Hematopoietic multipotent progenitor cell treated with erythropoietin and hydrocortisone succinate and interleukin-3 and kit ligand, for 8 days (in vitro differentiated cells): ENCODE measurements at regions not wholly inside any gene's neighbourhood (a gene's known extent, or its start where the extent isn't known, plus 50 kb on each side); places are given as distances from the start of the nearest gene placed in this dataset.

Source experiments
- DNase-seq: peaks from one replicate; pipeline ENCODE4 v3.0.0-alpha.2; 2015

GRCh38 chr11:119489087-119489486 is 66.1 kb upstream of the THY1 start:
- no peak for DNase-seq

DNA sequence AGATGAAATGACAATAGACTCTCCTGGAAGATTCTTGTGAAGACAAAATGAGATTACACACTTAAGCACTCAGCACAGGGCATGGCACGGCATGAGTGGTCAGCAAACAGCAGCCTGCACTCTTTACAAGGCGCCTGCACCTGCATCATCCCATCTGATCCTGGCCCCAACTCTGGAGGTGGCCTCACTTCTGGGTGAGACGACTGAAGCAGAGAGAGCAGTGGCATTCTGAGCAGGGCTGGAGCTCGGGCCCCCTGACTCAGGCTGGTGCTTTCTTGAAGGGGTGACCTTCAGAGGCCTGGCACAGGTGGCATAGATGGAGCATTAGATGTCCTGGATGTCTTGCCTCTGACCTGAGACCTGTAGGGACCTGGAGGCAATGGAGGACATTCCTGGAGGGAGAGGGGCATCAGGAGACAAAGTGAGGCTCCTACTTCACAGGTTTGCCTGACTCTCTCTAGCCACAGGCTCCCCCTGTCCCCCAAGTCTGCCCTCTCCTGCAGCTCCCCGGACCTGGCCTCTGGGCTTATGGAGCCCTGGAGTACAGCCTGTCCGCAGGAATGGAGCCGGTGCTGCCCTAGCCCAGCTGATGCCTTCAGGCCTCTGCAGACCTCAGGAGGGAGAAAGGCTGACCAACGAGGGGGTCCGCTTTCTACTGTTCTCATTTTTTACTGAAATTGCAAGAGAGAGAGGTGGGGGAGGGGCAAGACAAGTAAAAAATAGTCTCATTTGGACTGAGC is 65.5 kb upstream of the THY1 start:
- no peak for DNase-seq

DNA sequence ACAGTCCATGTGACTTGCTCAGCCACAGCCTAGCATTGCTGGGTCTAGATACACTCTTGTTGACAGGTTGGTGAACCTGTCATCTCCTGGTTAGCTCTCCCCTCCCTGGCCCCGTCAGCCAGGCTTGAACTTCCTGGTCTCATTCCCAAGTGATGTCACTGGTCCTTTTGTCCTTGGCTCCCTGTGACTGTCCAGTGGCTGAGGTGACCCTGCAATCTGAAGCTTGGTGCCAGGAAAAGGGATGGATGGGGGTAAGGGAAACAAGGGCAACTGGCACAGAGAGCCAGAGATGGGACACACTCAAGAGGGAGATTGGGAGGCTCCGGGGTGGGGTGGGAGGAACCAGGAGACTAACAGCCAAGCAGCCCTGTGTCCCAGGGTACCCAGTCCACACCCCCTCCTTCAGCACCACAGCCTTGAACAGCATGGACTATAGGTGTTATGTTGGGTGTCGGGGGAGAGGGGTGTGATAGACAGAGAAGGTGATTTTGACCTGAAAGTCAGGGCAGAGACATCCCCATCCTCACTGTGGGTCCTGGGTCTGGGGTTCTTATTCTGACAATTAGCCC is 63.8 kb upstream of the THY1 start:
- DNase-seq = no peak

GRCh38 chr11:119486016-119486415 is 63.0 kb upstream of the THY1 start:
- DNase-seq = no peak

DNA sequence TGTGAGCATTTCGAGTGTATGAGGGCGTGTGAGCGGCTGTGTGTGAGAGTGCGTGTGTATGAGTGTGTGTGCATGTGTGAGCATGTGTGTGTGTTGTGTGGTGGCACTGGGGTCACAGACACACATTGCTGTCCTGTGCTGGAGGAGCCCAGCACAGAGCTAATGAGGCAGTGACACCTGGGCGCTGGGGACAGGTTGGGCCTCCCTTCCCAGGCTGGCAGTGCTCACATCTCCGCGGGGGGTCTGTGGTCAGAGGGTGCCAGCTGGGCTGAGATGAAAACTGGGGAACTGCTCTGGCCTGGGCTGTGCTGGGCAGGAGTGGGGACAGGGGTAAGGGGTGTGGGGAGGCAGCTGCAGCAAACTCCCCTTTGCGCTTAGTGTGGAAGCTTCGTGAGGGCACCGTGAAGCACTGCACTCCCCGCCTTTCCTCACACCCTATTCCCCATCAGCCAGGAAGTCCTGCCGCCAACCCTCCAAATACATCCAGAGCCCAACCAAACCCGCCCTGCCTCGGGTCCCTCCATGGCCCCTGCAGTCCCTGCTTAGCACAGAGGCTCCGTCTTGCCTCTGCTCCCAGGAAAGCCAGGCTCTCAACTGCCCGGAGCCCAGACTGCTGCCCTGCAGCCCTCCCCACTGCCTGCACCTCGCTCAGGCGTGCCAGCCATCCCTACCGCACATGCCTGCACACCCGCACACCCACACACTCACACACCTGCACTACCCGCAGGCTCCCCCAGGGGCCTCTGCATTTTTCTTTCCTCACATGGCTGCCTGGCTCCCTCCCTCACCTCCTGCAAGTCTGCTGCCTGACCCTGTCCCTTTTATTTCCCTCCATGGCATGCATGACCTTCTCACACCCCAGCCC is 62.0 kb upstream of the THY1 start:
- DNase-seq = no peak

- no peak for DNase-seq
Observed at GRCh38 chr11:119483881-119484371, 61.0 kb upstream of the THY1 start.

DNA sequence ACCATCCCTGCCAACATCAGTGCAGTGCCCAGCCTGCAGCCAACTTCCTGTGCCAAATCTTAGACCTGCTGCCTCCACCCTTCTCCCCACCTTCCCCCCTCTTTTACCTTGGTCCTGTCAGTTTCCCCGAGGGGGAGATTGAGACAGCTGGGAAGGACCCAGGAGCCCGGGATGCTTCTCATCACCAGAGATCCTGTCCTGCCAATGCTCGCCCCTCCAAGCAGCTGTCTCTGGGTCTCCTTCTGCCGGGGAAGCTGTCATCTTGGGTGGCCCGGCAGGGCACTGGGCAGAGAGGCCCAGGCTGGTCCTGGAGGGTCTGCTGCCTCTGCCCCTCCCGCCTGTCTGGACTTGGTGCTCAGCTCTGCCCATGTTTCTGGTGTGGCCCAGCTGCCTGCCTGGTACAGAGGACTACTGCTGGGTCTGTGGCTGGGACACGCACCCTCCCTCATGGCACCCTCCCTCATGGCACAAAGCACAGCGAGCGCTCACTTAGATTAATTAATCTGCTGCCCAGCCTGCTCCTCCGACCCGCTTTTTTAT is 60.4 kb upstream of the THY1 start:
- no peak for DNase-seq

GRCh38 chr11:119482521-119483011 is 59.6 kb upstream of the THY1 start:
- no peak for DNase-seq

DNA sequence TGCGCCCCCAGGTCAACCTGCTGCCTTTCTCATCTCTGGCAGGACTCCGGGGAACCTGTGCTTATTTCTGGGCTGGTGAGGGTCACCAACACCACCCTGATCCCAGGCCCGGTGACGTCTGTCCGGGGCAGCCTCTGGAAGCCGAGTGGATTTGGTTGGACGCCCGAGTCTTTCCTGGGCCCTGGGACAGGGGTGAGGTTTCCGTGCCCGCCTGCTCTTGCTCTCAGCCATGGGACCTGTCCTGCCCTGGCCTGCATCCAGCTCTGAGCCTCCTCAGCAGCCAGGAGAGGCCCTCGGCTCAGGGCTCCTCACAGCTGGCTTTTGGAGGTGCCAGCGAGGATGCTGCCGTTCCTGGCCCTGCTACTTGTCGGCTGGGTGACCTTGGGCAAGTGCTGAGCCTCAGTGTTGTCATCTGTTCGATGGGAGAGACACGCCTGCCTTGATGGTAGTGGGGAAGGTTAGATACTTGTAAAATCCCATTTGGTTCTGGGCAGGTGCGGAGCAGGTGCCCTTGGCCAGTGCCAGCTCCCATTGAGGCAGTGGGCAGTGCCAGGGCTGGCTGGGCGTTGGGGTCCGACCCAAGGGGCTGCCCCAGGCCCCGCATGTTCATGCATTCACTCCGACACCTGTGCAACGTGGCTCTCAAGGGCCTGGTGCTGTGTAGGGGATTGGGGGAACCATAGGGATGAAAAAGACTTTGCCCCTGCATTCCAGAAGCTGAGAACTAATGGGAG is 58.9 kb upstream of the THY1 start:
- DNase-seq = no peak

DNA sequence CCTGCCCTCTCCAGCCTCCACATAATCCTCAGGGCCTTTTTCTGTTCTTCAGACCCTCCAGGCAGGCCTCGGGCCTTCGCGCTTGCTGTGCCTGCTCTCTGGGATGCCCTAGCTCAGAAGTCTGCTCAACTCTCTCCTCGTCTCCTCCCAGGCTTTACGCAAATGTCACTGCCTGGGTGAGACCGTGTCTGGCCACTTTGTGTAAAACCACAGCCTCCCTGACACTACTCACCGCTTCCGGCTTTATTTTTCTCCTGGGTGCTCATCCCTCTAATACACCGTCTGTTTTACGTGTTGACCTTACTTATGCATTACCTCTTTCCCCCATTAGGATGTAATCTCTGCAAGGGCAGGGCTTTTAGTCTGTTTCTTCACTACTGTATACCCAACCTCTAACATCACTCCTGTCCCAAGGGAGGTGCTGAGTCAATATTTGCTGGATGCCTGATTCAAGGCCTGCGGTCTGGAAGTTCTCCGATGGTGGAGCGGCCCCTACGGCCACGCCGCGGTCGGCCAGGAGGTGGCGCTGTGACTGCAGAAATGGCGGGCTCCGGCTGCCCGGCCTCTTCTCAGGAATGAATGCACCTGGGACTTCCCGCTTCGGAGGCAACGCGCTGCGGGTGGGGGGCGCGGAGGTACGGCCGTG is 58.2 kb upstream of the THY1 start:
- DNase-seq = peak; percentile 39

DNA sequence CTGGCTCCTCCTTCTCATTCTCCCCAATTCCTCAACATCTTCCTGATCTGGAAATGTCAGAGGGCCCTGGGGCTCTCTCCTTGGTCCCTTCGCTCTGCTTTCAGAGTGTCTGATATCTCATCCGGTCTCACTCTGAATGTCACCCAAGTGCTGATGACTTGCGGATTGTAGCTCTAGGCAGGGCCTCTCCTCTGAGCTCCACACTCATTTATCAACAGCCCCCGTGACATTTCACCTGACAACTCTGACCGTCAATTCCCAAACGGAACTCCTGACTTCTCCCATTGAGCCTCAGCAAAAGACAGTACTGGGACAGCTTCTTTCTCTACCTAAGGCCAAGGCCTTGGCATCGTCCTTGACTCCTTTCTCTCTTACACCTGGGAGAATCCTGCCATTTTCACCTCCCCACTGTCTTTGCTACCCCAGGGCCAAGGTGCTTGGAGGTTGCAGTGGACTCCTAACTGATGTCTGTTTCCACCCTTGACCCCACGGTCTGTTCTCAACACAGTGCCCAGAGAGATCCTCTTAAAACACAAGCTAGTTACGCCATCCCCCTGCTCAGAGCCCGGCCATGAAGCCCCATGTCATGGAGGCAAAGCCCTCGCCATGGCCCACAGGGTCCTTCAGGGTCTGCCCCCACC is 57.5 kb upstream of the THY1 start:
- no peak for DNase-seq

DNA sequence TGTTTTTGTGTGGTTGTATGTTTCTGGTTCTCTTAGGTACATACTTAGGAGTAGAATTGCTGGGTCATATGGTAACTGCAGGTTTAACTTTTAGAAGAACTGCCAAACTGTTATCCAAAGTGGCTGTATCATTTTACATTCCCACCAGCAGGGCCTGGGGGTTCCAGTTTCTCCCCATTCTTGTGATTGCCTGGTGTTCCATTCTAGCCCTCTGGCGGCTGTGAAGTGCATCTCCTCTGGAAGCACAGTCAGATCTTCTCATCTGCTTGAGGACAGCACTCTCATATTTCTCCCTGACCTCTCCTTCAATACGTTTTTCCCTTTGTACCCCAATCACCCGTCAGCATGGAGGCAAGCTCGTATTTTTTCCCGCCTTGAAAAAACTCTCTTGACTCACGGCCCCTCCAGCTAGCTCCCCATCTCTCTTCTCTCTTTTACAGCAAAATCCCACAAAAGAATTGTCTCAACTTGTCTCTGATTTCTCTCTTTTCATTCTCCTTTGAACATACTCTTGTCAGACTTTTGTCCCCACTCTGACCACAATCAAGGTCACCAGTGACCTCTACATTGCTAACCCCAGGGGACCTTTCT is 56.8 kb upstream of the THY1 start:
- peak; percentile 26 for DNase-seq

DNA sequence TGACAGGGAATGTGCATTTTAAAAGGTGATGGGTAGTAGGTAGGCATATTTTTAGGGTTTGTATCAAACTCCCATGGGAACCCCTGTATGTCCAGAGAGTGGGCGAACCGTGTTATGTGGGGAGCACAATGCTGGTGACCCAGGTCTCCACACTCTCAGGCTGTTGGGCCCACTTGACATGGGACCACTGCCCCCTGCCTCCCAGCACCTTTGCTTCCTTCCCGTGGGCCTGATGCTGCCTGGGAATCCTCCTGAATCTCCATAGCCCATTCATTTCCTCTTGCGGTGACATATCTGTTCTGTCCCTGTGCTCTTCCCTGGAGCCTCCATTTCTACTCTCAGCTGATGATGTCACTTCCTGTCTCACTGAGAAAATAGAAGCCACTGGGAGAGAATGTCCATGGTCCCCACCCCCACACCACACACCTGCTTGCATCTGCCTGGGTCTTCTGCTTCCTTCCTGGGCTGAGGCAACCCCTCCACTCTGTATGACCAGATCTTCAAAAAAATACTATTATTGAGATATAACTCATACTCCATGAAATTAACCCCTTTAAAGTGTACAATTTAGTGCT is 55.8 kb upstream of the THY1 start:
- no peak for DNase-seq

DNA sequence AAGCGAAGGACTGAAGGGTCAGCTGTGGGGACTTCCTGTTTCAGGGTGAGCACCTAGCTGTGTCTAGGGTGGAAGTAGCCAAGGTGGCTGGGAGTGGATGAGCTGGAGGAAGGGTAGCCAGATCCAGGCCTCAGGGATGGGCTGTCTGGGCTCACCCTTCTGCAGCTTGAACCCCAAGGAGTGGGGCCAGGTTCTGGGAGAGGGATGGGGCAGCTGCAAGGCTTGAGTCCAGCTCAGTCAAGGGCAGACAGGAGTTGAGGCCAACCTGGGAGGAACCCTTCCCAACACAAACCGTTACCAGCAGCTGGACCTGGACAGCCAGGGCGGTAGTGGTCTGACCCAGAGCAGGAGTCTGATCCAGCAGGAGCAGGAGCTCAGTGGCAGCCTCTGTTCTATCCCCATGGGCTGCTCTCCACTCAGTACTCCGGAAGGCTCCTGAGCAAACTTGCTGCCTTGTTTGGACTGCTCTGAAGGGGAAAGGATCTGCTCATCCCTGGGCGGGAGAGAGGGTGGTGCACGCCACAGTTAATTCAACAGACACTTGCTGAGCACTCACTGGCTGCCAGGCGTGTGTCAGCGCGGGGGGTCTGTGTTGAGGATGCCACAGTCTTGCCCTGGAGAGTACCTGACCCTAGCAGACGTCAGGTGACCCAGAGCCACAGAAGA is 53.8 kb upstream of the THY1 start:
- DNase-seq = no peak

DNA sequence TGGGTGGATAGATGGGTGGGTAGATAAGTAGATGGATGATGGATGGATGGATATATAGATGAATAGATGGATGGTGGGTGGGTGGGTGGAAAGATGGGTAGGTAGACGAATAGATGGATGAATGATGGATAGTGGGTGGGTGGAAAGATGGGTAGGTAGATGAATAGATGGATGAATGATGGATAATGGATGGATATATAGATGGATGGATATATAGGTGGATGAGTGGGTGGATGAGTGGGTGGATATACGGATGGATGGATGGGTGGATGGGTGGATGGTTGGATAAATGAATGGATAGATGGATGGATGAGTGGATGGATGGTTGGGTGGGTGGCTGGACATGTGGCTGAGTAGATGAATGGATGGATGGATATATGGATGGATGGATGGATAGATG is 53.1 kb upstream of the THY1 start:
- no peak for DNase-seq

DNA sequence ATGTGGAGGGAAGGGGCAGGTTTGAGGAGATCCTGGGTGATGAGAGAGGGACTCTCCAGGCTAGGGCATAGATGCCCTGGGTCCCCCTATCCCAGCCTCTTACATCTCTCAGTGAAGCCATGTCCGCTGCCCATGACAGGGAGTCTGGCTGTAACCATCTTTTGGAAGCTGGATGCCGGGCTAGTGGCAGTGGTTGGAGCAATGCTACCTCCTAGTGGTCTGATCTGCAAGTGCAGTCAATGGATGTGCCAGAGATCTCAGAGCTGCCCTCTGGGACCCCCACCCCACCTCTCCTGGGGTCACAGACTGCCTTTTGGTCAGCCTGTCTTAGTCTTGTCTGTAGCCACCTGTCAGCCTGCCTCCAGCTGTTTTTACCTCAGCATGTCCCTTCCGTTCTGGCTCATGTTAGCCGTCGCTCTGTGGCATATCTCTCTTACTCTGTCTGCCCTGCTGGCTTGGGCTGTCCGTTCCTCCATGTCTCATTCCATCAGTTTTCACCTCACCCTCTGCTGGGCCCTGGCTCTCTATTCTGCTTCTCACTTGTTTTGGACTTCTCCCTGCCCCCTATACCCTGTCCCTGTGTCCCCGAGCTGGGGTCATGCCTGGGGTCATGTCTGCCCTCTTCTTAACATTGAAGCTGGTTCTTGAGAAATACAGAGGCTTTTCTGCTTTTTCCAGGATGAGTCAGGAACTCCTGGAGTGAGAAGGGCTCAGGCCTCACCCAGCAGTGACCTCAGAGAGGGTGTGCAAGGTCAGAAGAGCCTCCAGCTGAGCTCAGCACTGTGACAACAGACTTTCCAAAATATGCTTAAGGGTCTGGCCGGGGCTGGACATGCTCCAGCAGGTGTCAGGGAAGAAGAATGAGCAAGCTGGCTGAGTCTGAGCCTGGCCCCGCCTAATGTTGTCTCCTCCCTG is 52.0 kb upstream of the THY1 start:
- DNase-seq = peak; percentile 56

DNA sequence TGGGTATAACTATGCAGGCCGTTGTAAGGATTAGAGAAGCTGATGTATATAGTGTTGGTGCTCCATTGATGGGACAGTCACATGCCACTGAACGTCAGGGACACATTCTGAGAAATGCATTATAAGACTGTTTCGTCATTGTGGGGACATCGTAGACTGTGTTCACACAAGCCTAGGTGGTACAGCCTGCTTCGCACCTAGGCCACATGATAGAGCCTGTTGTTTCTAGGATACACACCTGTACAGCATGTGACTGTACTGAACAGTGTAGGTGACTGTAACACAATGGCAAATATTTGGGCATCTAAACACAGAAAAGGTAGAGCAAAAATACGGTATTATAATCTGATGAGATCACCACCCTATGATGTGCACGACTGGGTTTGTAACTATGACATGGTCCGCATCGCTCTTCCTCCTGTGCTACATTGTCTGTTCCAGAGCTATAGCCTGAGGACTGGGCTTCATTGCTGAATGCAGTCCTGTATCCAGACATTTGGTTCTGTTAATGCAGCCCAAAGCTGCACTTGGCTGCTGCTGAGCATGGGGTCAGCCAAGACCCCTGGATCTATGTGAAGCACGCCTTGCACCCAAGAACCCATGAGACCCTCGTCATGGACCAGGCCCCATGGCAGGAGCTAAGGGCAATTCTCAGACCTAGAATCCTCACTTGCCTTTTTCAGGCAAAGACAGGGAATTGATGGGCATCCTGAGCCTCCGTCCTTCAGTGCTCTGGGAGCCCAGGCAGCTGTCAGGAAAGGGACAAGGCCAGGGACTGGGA is 51.1 kb upstream of the THY1 start:
- DNase-seq = no peak

GRCh38 chr11:119473226-119473625 is 50.3 kb upstream of the THY1 start:
- DNase-seq = no peak
